Keratinocyte (primary cell): ENCODE measurements at regions not wholly inside any gene's neighbourhood (a gene's known extent, or its start where the extent isn't known, plus 50 kb on each side); places are given as distances from the start of the nearest gene placed in this dataset.
"Not testable (repeated sequence)": the region's sequence is repeated elsewhere in the genome, so short reads cannot be mapped to it uniquely, and the experiment has no call there.

Source experiments
- DNase-seq: peaks from one replicate; pipeline ENCODE4 v3.0.0-alpha.2; 2011; ENCODE audit warnings: low read depth, missing footprints, low spot score
- FAIRE-seq: peaks from 2 replicates; lab custom pipeline; 2011; peaks lifted over from hg19 to GRCh38; lab: Jason Lieb, UNC
- H2AFZ ChIP-seq: 2 replicates; pipeline ENCODE4 v1.6.0; 2012; ENCODE audit warnings: low read length, control low read depth, inconsistent platforms; ENCODE audit not compliant: control insufficient read depth
- H3K27ac ChIP-seq: 2 replicates; pipeline ENCODE4 v1.5.1; 2011; ENCODE audit warnings: low read length; ENCODE audit not compliant: control insufficient read depth, insufficient read depth
- H3K27me3 ChIP-seq: 3 replicates; pipeline ENCODE4 v1.6.0; 2011; ENCODE audit warnings: low read length; ENCODE audit not compliant: control insufficient read depth, insufficient read depth; ENCODE audit errors: extremely low read depth
- H3K36me3 ChIP-seq, 2 experiments: 2 replicates in 1 of 2; 3 replicates in 1 of 2; pipeline ENCODE4 v1.5.1; 2011; ENCODE audit warnings: low read length in 2 of 2, mild to moderate bottlenecking in 1 of 2; ENCODE audit not compliant: control insufficient read depth in 2 of 2, insufficient read depth in 2 of 2; ENCODE audit errors: extremely low read depth in 1 of 2
- H3K4me1 ChIP-seq: 3 replicates; pipeline ENCODE4 v1.5.1; 2011; ENCODE audit warnings: low read length; ENCODE audit not compliant: control insufficient read depth, insufficient read depth; ENCODE audit errors: extremely low read depth
- H3K4me2 ChIP-seq: 3 replicates; pipeline ENCODE4 v1.6.0; 2011; ENCODE audit warnings: low read depth, low read length; ENCODE audit not compliant: control insufficient read depth, insufficient read depth; ENCODE audit errors: extremely low read depth
- H3K4me3 ChIP-seq, 3 experiments: fragments of 200-600 bp in 1 of 3; sonication (generic) in 1 of 3; 2 replicates in 2 of 3; 3 replicates in 1 of 3; pipeline ENCODE4 v1.5.1; 2011 to 2016; ENCODE audit warnings: low read length in 3 of 3, mild to moderate bottlenecking in 3 of 3, control low read depth in 2 of 3, inconsistent platforms in 1 of 3, low read depth in 1 of 3, mixed read lengths in 1 of 3, mixed run types in 1 of 3, moderate library complexity in 1 of 3; ENCODE audit not compliant: control insufficient read depth in 2 of 3, insufficient read depth in 2 of 3; ENCODE audit errors: extremely low read depth in 1 of 3
- H3K79me2 ChIP-seq: 2 replicates; pipeline ENCODE4 v1.6.0; 2012; ENCODE audit warnings: low read length; ENCODE audit not compliant: control insufficient read depth, insufficient read depth
- H3K9ac ChIP-seq: 3 replicates; pipeline ENCODE4 v1.6.0; 2011; ENCODE audit warnings: low read length; ENCODE audit not compliant: control insufficient read depth, insufficient read depth; ENCODE audit errors: extremely low read depth
- H3K9me1 ChIP-seq: 3 replicates; pipeline ENCODE4 v1.6.0; 2011; ENCODE audit warnings: low read length; ENCODE audit not compliant: control insufficient read depth, insufficient read depth; ENCODE audit errors: extremely low read depth
- H3K9me3 ChIP-seq: 2 replicates; pipeline ENCODE4 v1.5.1; 2012; ENCODE audit warnings: low read depth, low read length; ENCODE audit not compliant: control insufficient read depth
- H4K20me1 ChIP-seq: 3 replicates; pipeline ENCODE4 v1.6.0; 2011; ENCODE audit warnings: low read length; ENCODE audit not compliant: control insufficient read depth, insufficient read depth; ENCODE audit errors: extremely low read depth
- CTCF ChIP-seq, 3 experiments: IDR thresholded peaks in 1 of 3; conservative IDR thresholded peaks in 1 of 3; optimal IDR thresholded peaks in 1 of 3; 2 replicates in 2 of 3; 3 replicates in 1 of 3; pipeline versions ENCODE3 to v1.5.1; 2011; ENCODE audit warnings: low read length in 3 of 3, mild to moderate bottlenecking in 3 of 3, moderate library complexity in 2 of 3, control low read depth in 1 of 3, inconsistent platforms in 1 of 3; ENCODE audit not compliant: insufficient read depth in 2 of 3; ENCODE audit errors: extremely low read depth in 1 of 3
- EZH2 ChIP-seq: IDR thresholded peaks from one replicate; pipeline ENCODE4 v1.6.1; 2012; ENCODE audit warnings: inconsistent platforms, mild to moderate bottlenecking, low read length, moderate library complexity
- dilution Hi-C: fragments of 300-500 bp; cut with MboI; formaldehyde crosslinking; loops from one replicate; pipeline ENCODE4 v1.7.0; 2020; ENCODE audit warnings: low sequenced_read_pairs; ENCODE audit not compliant: extremely low pct_ligation_motif_present

GRCh38 chr18:59038295-59039039 is 101.2 kb upstream of the SEC11C start:
- Histone ChIP-seq H3K27me3 (no peaks in the 10 kb centered on the region), H3K36me3 (no peaks in the 10 kb centered on the region), H3K4me3 (no peak overlapping the region), H3K9ac (no peak overlapping the region), H2AFZ (no peak overlapping the region), H3K4me2 (no peak overlapping the region), H4K20me1 (no peaks in the 10 kb centered on the region), H3K9me3 (no peaks in the 10 kb centered on the region), H3K27ac (no peak overlapping the region), H3K4me1 (peaks cover 9% of the 10 kb centered on the region), H3K79me2 (no peaks in the 10 kb centered on the region), H3K9me1 (no peaks in the 10 kb centered on the region)
- FAIRE-seq (peak; percentile 86), DNase-seq (no peak)
- dilution Hi-C loops: no loop called here
- TF ChIP-seq CTCF (optimal IDR thresholded peaks at IDR 0.05 in 1 of 3, IDR thresholded peaks at IDR 0.05 in 1 of 3, conservative IDR thresholded peaks at IDR 0.05 in 1 of 3; ENCODE audit: extremely low read depth in 1 of 3, insufficient read depth in 2 of 3, low read length in 3 of 3) (no peak), EZH2 (no peak)

- not testable (repeated sequence) for H3K36me3 ChIP-seq
Observed at GRCh38 chr18:59039040-59039320, 100.7 kb upstream of the SEC11C start.

GRCh38 chr18:59039449-59039848 is 100.2 kb upstream of the SEC11C start:
- dilution Hi-C loops: no loop called here

More at GRCh38 chr18:59039040-59039320, 100.7 kb upstream of the SEC11C start:
- H3K27me3 ChIP-seq, H3K9ac ChIP-seq, H3K9me3 ChIP-seq, H3K9me1 ChIP-seq, H3K4me1 ChIP-seq, H3K27ac ChIP-seq, FAIRE-seq, H4K20me1 ChIP-seq, DNase-seq, H3K4me3 ChIP-seq, H2AFZ ChIP-seq, H3K4me2 ChIP-seq, H3K79me2 ChIP-seq, dilution Hi-C loops: not testable (repeated sequence)

More at GRCh38 chr18:59039449-59039848, 100.2 kb upstream of the SEC11C start:
- no peaks in the 10 kb centered on the region for H3K27me3 ChIP-seq
- H2AFZ ChIP-seq: no peak overlapping the region
- TF ChIP-seq CTCF (optimal IDR thresholded peaks at IDR 0.05 in 1 of 3, IDR thresholded peaks at IDR 0.05 in 1 of 3, conservative IDR thresholded peaks at IDR 0.05 in 1 of 3; ENCODE audit: extremely low read depth in 1 of 3, insufficient read depth in 2 of 3, low read length in 3 of 3) (no peak), EZH2 (no peak)
- H3K4me1 ChIP-seq: peaks cover 9% of the 10 kb centered on the region
- no peak overlapping the region for H3K27ac ChIP-seq
- H3K4me3 ChIP-seq: no peak overlapping the region
- H4K20me1 ChIP-seq: no peaks in the 10 kb centered on the region
- FAIRE-seq (no peak), DNase-seq (no peak)
- no peaks in the 10 kb centered on the region for H3K36me3 ChIP-seq
- no peak overlapping the region for H3K9ac ChIP-seq
- H3K9me1 ChIP-seq: no peaks in the 10 kb centered on the region
- H3K4me2 ChIP-seq: no peak overlapping the region
- no peaks in the 10 kb centered on the region for H3K9me3 ChIP-seq
- no peaks in the 10 kb centered on the region for H3K79me2 ChIP-seq
